KMS-11 (cell line): ENCODE measurements at regions not wholly inside any gene's neighbourhood (a gene's known extent, or its start where the extent isn't known, plus 50 kb on each side); places are given as distances from the start of the nearest gene placed in this dataset.

Source experiments
- H2AFZ ChIP-seq: fragments of 200-600 bp; sonication (generic); 2 replicates; pipeline ENCODE4 v1.6.1; 2016; ENCODE audit warnings: antibody characterized with exemption, mixed run types, low read depth
- H3K27ac ChIP-seq: fragments of 200-600 bp; sonication (generic); 2 replicates; pipeline ENCODE4 v1.6.1; 2016; ENCODE audit warnings: mild to moderate bottlenecking, mixed run types
- H3K27me3 ChIP-seq: fragments of 200-600 bp; sonication (generic); 2 replicates; pipeline ENCODE4 v1.6.1; 2017; ENCODE audit warnings: mild to moderate bottlenecking, low read depth, mixed run types, moderate library complexity; ENCODE audit not compliant: insufficient read depth
- H3K36me3 ChIP-seq: fragments of 200-600 bp; sonication (generic); 2 replicates; pipeline ENCODE4 v1.6.1; 2017; ENCODE audit warnings: mild to moderate bottlenecking, mixed run types; ENCODE audit not compliant: insufficient read depth
- H3K4me1 ChIP-seq: fragments of 200-600 bp; sonication (generic); 2 replicates; pipeline ENCODE4 v1.6.1; 2016; ENCODE audit warnings: mild to moderate bottlenecking, low read depth, mixed run types; ENCODE audit not compliant: poor library complexity, severe bottlenecking
- H3K4me2 ChIP-seq: fragments of 200-600 bp; sonication (generic); 2 replicates; pipeline ENCODE4 v1.7.0; 2016; ENCODE audit warnings: mild to moderate bottlenecking, mixed run types
- H3K4me3 ChIP-seq: fragments of 200-600 bp; sonication (generic); IDR thresholded peaks from 2 replicates; pipeline ENCODE4 v1.6.1; 2017; ENCODE audit warnings: low read depth, low read length, mixed read lengths; ENCODE audit not compliant: insufficient read depth
- H3K79me2 ChIP-seq: fragments of 200-600 bp; sonication (generic); 2 replicates; pipeline ENCODE4 v1.6.1; 2016; ENCODE audit warnings: low read depth, mixed run types; ENCODE audit not compliant: insufficient read depth
- H3K9ac ChIP-seq: fragments of 200-600 bp; sonication (generic); 2 replicates; pipeline ENCODE4 v1.6.1; 2016; ENCODE audit warnings: mild to moderate bottlenecking, mixed run types
- H4K20me1 ChIP-seq: fragments of 200-600 bp; sonication (generic); 2 replicates; pipeline ENCODE4 v1.6.1; 2016; ENCODE audit warnings: mild to moderate bottlenecking, mixed run types; ENCODE audit not compliant: insufficient read depth
- CTCF ChIP-seq: fragments of 200-600 bp; sonication (generic); conservative IDR thresholded peaks from 2 replicates; pipeline ENCODE4 v1.6.1; 2017; ENCODE audit warnings: low read depth, mild to moderate bottlenecking, antibody characterized with exemption, low read length, moderate library complexity, mixed read lengths

- TF ChIP-seq CTCF = no peak
- Histone ChIP-seq H3K79me2 (no peaks in the 10 kb centered on the region), H3K27me3 (no peaks in the 10 kb centered on the region), H3K9ac (no peak overlapping the region), H3K4me2 (no peak overlapping the region), H4K20me1 (no peaks in the 10 kb centered on the region), H3K4me1 (no peaks in the 10 kb centered on the region), H2AFZ (no peak overlapping the region), H3K4me3 (no peak overlapping the region), H3K27ac (no peak overlapping the region), H3K36me3 (no peaks in the 10 kb centered on the region)
These were observed 410.2 kb downstream of the MMUT start for GRCh38 chr6:49052901-49053300.

- H3K9ac ChIP-seq = no peak overlapping the region
- H3K4me2 ChIP-seq = no peak overlapping the region
- TF ChIP-seq CTCF = no peak
- H2AFZ ChIP-seq = no peak overlapping the region
- H3K27me3 ChIP-seq = no peaks in the 10 kb centered on the region
- H3K27ac ChIP-seq = no peak overlapping the region
- H3K36me3 ChIP-seq = no peaks in the 10 kb centered on the region
- no peaks in the 10 kb centered on the region for H4K20me1 ChIP-seq
- no peaks in the 10 kb centered on the region for H3K4me1 ChIP-seq
- H3K4me3 ChIP-seq = no peak overlapping the region
- no peaks in the 10 kb centered on the region for H3K79me2 ChIP-seq
These were observed 411.8 kb downstream of the MMUT start for GRCh38 chr6:49051281-49051680.

- H3K79me2 ChIP-seq = no peaks in the 10 kb centered on the region
- H2AFZ ChIP-seq = no peak overlapping the region
- no peak for TF ChIP-seq CTCF
- no peak overlapping the region for H3K4me3 ChIP-seq
- no peaks in the 10 kb centered on the region for H3K36me3 ChIP-seq
- no peaks in the 10 kb centered on the region for H4K20me1 ChIP-seq
- no peak overlapping the region for H3K9ac ChIP-seq
- H3K4me1 ChIP-seq = no peaks in the 10 kb centered on the region
- no peaks in the 10 kb centered on the region for H3K27me3 ChIP-seq
- no peak overlapping the region for H3K27ac ChIP-seq
- H3K4me2 ChIP-seq = no peak overlapping the region
These were observed 412.5 kb downstream of the MMUT start for GRCh38 chr6:49050584-49050983.

- Histone ChIP-seq H3K4me2 (no peak overlapping the region), H2AFZ (no peak overlapping the region), H3K27me3 (no peaks in the 10 kb centered on the region), H4K20me1 (no peaks in the 10 kb centered on the region), H3K79me2 (no peaks in the 10 kb centered on the region), H3K9ac (no peak overlapping the region), H3K36me3 (no peaks in the 10 kb centered on the region), H3K4me1 (no peaks in the 10 kb centered on the region), H3K4me3 (no peak overlapping the region), H3K27ac (no peak overlapping the region)
- no peak for TF ChIP-seq CTCF
These were observed 424.7 kb downstream of the MMUT start for GRCh38 chr6:49038294-49038822.
